HCT116 (cell line): ENCODE measurements at regions not wholly inside any gene's neighbourhood (a gene's known extent, or its start where the extent isn't known, plus 50 kb on each side); places are given as distances from the start of the nearest gene placed in this dataset.

Experiments used
- ATAC-seq: fragments of 200-7000 bp; cut with Tn5 transposase; 2 replicates; pipeline ENCODE4 v1.9.1; 2020; ENCODE audit warnings: mild to moderate bottlenecking, moderate library complexity
- BruUV-seq: library from RNA; stranded (reverse); fragments of 400-500 nt; replicated peaks from 2 replicates; lab custom pipeline; 2021; lab: Mats Ljungman, UMichigan
- CTCF ChIA-PET: fragments of 300-600 bp; sonication (Branson Sonifier 250); formaldehyde crosslinking; loops from one replicate; lab custom pipeline; 2021; ENCODE audit warnings: antibody characterized with exemption; lab: Charles Lee
- POLR2A ChIA-PET: fragments of 300-600, 350-600 bp; sonication (Branson Sonifier 250); formaldehyde crosslinking; loops from one replicate; lab custom pipeline; 2021; ENCODE audit warnings: antibody characterized with exemption; lab: Charles Lee
- RAD21 ChIA-PET, 2 experiments: fragments of 300-600 bp; sonication (Branson Sonifier 250); formaldehyde crosslinking; loops; one replicate each; lab custom pipeline; 2023; ENCODE audit warnings: low total read pairs in 2 of 2; ENCODE audit not compliant: uncharacterized antibody in 2 of 2, unreplicated experiment in 2 of 2, low non-redundant PET in 1 of 2; lab: Charles Lee
- DNase-seq: peaks from one replicate; pipeline ENCODE4 v3.0.0-alpha.2; 2010; ENCODE audit warnings: low read depth, low spot score
- H2AFZ ChIP-seq: fragments of 200-600 bp; shearing (Covaris generic), sonication (generic); 2 replicates; pipeline ENCODE4 v1.6.1; 2017; ENCODE audit warnings: low read depth, mixed run types, mixed read lengths, antibody characterized with exemption, low read length; ENCODE audit not compliant: poor library complexity, severe bottlenecking
- H3K27ac ChIP-seq: 2 replicates; pipeline ENCODE4 v1.5.1; 2012; ENCODE audit warnings: low read depth, low read length
- H3K27me3 ChIP-seq: fragments of 200-600 bp; sonication (generic); 2 replicates; pipeline ENCODE4 v1.6.1; 2016; ENCODE audit warnings: mixed run types, low read length, mixed read lengths; ENCODE audit not compliant: insufficient read depth
- H3K36me3 ChIP-seq, 2 experiments: fragments of 200-500 bp in 1 of 2; fragments of 200-600 bp in 1 of 2; sonication (Bioruptor generic) in 1 of 2; sonication (generic) in 1 of 2; 2 replicates each; pipeline versions ENCODE4 v1.5.1 to v1.6.1; 2014 to 2016; ENCODE audit warnings: low read length in 2 of 2, inconsistent platforms in 1 of 2, mixed read lengths in 1 of 2, mixed run types in 1 of 2; ENCODE audit not compliant: insufficient read depth in 2 of 2, control insufficient read depth in 1 of 2
- H3K4me1 ChIP-seq, 2 experiments: fragments of 200-600 bp in 1 of 2; sonication (generic) in 1 of 2; 2 replicates each; pipeline versions ENCODE4 v1.5.1 to v1.6.1; 2012 to 2017; ENCODE audit warnings: low read length in 2 of 2, inconsistent platforms in 1 of 2, mild to moderate bottlenecking in 1 of 2, mixed read lengths in 1 of 2, mixed run types in 1 of 2, moderate library complexity in 1 of 2; ENCODE audit not compliant: insufficient read depth in 2 of 2, control insufficient read depth in 1 of 2
- H3K4me2 ChIP-seq: fragments of 200-600 bp; sonication (generic); 2 replicates; pipeline ENCODE4 v1.6.1; 2017; ENCODE audit warnings: mixed run types, low read length, mixed read lengths
- H3K4me3 ChIP-seq, 2 experiments: fragments of 200-600 bp in 1 of 2; sonication (generic) in 1 of 2; replicated peaks in 1 of 2; 2 replicates each; pipeline ENCODE4 v1.5.1; 2011 to 2016; ENCODE audit warnings: low read length in 2 of 2, control low read depth in 1 of 2, low read depth in 1 of 2, mild to moderate bottlenecking in 1 of 2, mixed read lengths in 1 of 2, mixed run types in 1 of 2
- H3K79me2 ChIP-seq: fragments of 200-600 bp; sonication (generic); 2 replicates; pipeline ENCODE4 v1.6.1; 2017; ENCODE audit warnings: mild to moderate bottlenecking, mixed run types, low read length, moderate library complexity, mixed read lengths; ENCODE audit not compliant: insufficient read depth
- H3K9ac ChIP-seq: fragments of 200-600 bp; sonication (generic); 2 replicates; pipeline ENCODE4 v1.6.1; 2016; ENCODE audit warnings: low read length, mixed read lengths
- H3K9me2 ChIP-seq: fragments of 200-600 bp; sonication (generic), shearing (Covaris generic); 2 replicates; pipeline ENCODE4 v1.6.1; 2017; ENCODE audit warnings: mixed run types, mild to moderate bottlenecking, moderate library complexity; ENCODE audit not compliant: insufficient read depth
- H3K9me3 ChIP-seq, 2 experiments: fragments of 200-500 bp in 1 of 2; fragments of 200-600 bp in 1 of 2; sonication (Bioruptor generic) in 1 of 2; sonication (generic) in 1 of 2; 2 replicates each; pipeline ENCODE4 v1.6.1; 2014 to 2017; ENCODE audit warnings: low read length in 2 of 2, mixed read lengths in 2 of 2, inconsistent platforms in 1 of 2, low read depth in 1 of 2, mild to moderate bottlenecking in 1 of 2, mixed run types in 1 of 2, moderate library complexity in 1 of 2; ENCODE audit not compliant: control insufficient read depth in 1 of 2, insufficient read depth in 1 of 2
- H4K20me1 ChIP-seq: fragments of 200-600 bp; sonication (generic), shearing (Covaris generic); 2 replicates; pipeline ENCODE4 v1.6.1; 2017; ENCODE audit warnings: mixed run types, mild to moderate bottlenecking, moderate library complexity; ENCODE audit not compliant: insufficient read depth
- ATF3 ChIP-seq: IDR thresholded peaks from 2 replicates; pipeline ENCODE4 v1.6.1; 2012
- CBX3 ChIP-seq: IDR thresholded peaks from 2 replicates; pipeline ENCODE4 v1.6.1; 2012; ENCODE audit warnings: low read depth
- CTCF ChIP-seq, 3 experiments: fragments of 200-600 bp in 1 of 3; sonication (generic) in 1 of 3; IDR thresholded peaks in 2 of 3; conservative IDR thresholded peaks in 1 of 3; 2 replicates each; pipeline ENCODE4 v1.5.1; 2012 to 2017; ENCODE audit warnings: low read depth in 2 of 3, low read length in 2 of 3, antibody characterized with exemption in 1 of 3, borderline replicate concordance in 1 of 3, control low read depth in 1 of 3, mild to moderate bottlenecking in 1 of 3, mixed read lengths in 1 of 3, mixed run types in 1 of 3, moderate library complexity in 1 of 3; ENCODE audit not compliant: insufficient read depth in 1 of 3
- EGR1 ChIP-seq: IDR thresholded peaks from 2 replicates; pipeline ENCODE4 v1.6.1; 2012; ENCODE audit warnings: low read depth
- ELF1 ChIP-seq: IDR thresholded peaks from 2 replicates; pipeline ENCODE4 v1.6.1; 2012; ENCODE audit warnings: low read depth, borderline replicate concordance
- EZH2 ChIP-seq: fragments of 200-600 bp; sonication (generic); IDR thresholded peaks from 2 replicates; pipeline ENCODE4 v1.6.1; 2017; ENCODE audit warnings: antibody characterized with exemption, mixed run types
- EZH2phosphoT487 ChIP-seq: fragments of 200-600 bp; IDR thresholded peaks from 2 replicates; pipeline ENCODE4 v1.6.1; 2018; ENCODE audit warnings: antibody characterized with exemption, borderline replicate concordance
- FOSL1 ChIP-seq: IDR thresholded peaks from 2 replicates; pipeline ENCODE4 v1.6.1; 2012; ENCODE audit warnings: low read depth
- JUND ChIP-seq: IDR thresholded peaks from 2 replicates; pipeline ENCODE4 v1.6.1; 2012
- POLR2AphosphoS5 ChIP-seq: IDR thresholded peaks from 2 replicates; pipeline ENCODE4 v1.6.1; 2011; ENCODE audit warnings: mild to moderate bottlenecking, low read depth, low read length, moderate library complexity
- RAD21 ChIP-seq: IDR thresholded peaks from 2 replicates; pipeline ENCODE4 v1.6.1; 2012; ENCODE audit warnings: low read depth, mild to moderate bottlenecking
- REST ChIP-seq: IDR thresholded peaks from 2 replicates; pipeline ENCODE4 v1.6.1; 2012; ENCODE audit warnings: low read depth
- SP1 ChIP-seq: IDR thresholded peaks from 2 replicates; pipeline ENCODE4 v1.6.1; 2012; ENCODE audit warnings: low read depth
- SRF ChIP-seq: IDR thresholded peaks from 2 replicates; pipeline ENCODE4 v1.6.1; 2012; ENCODE audit warnings: low read depth
- TCF7L2 ChIP-seq: IDR thresholded peaks from 2 replicates; pipeline ENCODE4 v1.7.0; 2011; ENCODE audit warnings: borderline replicate concordance, inconsistent platforms; ENCODE audit not compliant: insufficient read depth, insufficient read length; ENCODE audit errors: extremely low read depth
- ZBTB33 ChIP-seq: IDR thresholded peaks from 2 replicates; pipeline ENCODE4 v1.6.1; 2011; ENCODE audit warnings: mild to moderate bottlenecking, low read length, moderate library complexity; ENCODE audit not compliant: insufficient replicate concordance; ENCODE audit errors: extremely low read depth
- ZFX ChIP-seq: fragments of 450-650 bp; IDR thresholded peaks from 2 replicates; pipeline ENCODE4 v1.6.1; 2017
- ZNF274 ChIP-seq: fragments of 200-500 bp; sonication (Bioruptor generic); IDR thresholded peaks from 2 replicates; pipeline ENCODE4 v1.6.1; 2014; ENCODE audit warnings: mild to moderate bottlenecking, low read depth, low read length, inconsistent platforms
- intact Hi-C: fragments of 100-400 bp; cut with micrococcal nuclease; formaldehyde crosslinking; loops from 2 replicates; pipeline ENCODE4 v1.10.0; 2022

GRCh38 chr15:81789403-81789802 is 256.4 kb downstream of the MEX3B start:
- ChIA-PET RAD21 (no interaction called here), POLR2A (no interaction called here)
- Histone ChIP-seq H3K36me3 (no peaks in the 10 kb centered on the region), H3K9me2 (no peaks in the 10 kb centered on the region), H3K9ac (no peak overlapping the region), H3K27ac (no peak overlapping the region), H3K4me3 (no peak overlapping the region), H3K79me2 (no peaks in the 10 kb centered on the region)
- DNase-seq = no peak
- intact Hi-C loops = no loop called here
- no peak for TF ChIP-seq CTCF (IDR thresholded peaks at IDR 0.05 in 2 of 3, conservative IDR thresholded peaks at IDR 0.05 in 1 of 3; ENCODE audit: borderline replicate concordance in 1 of 3, insufficient read depth in 1 of 3, low read depth in 2 of 3, low read length in 2 of 3)
- no peak for TF ChIP-seq FOSL1
- TF ChIP-seq SP1 = no peak
- TF ChIP-seq ZBTB33 = no peak
- TF ChIP-seq EZH2phosphoT487 = no peak
- no peak for TF ChIP-seq RAD21
- no peak for TF ChIP-seq EGR1
- TF ChIP-seq ELF1 = no peak
- no peak for TF ChIP-seq REST
- TF ChIP-seq TCF7L2 = no peak
- TF ChIP-seq CBX3 = no peak
- no peak for TF ChIP-seq JUND
- no peak for TF ChIP-seq POLR2AphosphoS5
- TF ChIP-seq ATF3 = no peak
- no peak for TF ChIP-seq ZNF274
- TF ChIP-seq ZFX = no peak
- TF ChIP-seq EZH2 = no peak
- TF ChIP-seq SRF = no peak
- TF ChIP-seq, all 23 proteins: peak for 0
- Histone ChIP-seq H3K4me2 (no peak overlapping the region), H3K9me3 (no peaks in the 10 kb centered on the region), H4K20me1 (no peaks in the 10 kb centered on the region), H3K27me3 (peaks cover 46% of the 10 kb centered on the region), H3K4me1 (no peaks in the 10 kb centered on the region), H2AFZ (no peak overlapping the region)
- ATAC-seq = no peak
- CTCF ChIA-PET = no interaction called here
- no TSS peak for BruUV-seq
